Nephron (organoid): ENCODE measurements at regions not wholly inside any gene's neighbourhood (a gene's known extent, or its start where the extent isn't known, plus 50 kb on each side); places are given as distances from the start of the nearest gene placed in this dataset.

Experiments used
- H3K27ac Mint-ChIP-seq, 3 experiments: 2 replicates each; pipeline ENCODE4 v1.8.0; 2020; ENCODE audit warnings: mixed read lengths in 3 of 3, mild to moderate bottlenecking in 2 of 3, moderate library complexity in 1 of 3
- H3K27me3 Mint-ChIP-seq: 2 replicates; pipeline ENCODE4 v1.8.0; 2021; ENCODE audit warnings: low read depth, mild to moderate bottlenecking, moderate library complexity, mixed read lengths
- H3K36me3 Mint-ChIP-seq: 2 replicates; pipeline ENCODE4 v1.8.0; 2020; ENCODE audit warnings: low read depth, mixed read lengths
- H3K4me1 Mint-ChIP-seq: 2 replicates; pipeline ENCODE4 v1.8.0; 2020; ENCODE audit warnings: mixed read lengths
- H3K4me3 Mint-ChIP-seq, 3 experiments: 2 replicates each; pipeline ENCODE4 v1.8.0; 2020; ENCODE audit warnings: mild to moderate bottlenecking in 3 of 3, mixed read lengths in 3 of 3, moderate library complexity in 2 of 3
- H3K9me3 Mint-ChIP-seq: 2 replicates; pipeline ENCODE4 v1.8.0; 2020; ENCODE audit warnings: mixed read lengths
- TF ChIP-seq, protein P1 (sequence below), 3 experiments: fragments of 200-600 bp; sonication (generic); IDR thresholded peaks; one replicate each; pipeline ENCODE4 v1.5.0; 2021; ENCODE audit warnings: antibody characterized with exemption in 3 of 3; ENCODE audit not compliant: unreplicated experiment in 3 of 3

GRCh38 chr20:37584238-37584807 lies 56.6 kb upstream of the BLCAP start:
- H3K4me1 Mint-ChIP-seq = peaks cover under 1% of the 10 kb centered on the region
- TF ChIP-seq, protein P1, sequence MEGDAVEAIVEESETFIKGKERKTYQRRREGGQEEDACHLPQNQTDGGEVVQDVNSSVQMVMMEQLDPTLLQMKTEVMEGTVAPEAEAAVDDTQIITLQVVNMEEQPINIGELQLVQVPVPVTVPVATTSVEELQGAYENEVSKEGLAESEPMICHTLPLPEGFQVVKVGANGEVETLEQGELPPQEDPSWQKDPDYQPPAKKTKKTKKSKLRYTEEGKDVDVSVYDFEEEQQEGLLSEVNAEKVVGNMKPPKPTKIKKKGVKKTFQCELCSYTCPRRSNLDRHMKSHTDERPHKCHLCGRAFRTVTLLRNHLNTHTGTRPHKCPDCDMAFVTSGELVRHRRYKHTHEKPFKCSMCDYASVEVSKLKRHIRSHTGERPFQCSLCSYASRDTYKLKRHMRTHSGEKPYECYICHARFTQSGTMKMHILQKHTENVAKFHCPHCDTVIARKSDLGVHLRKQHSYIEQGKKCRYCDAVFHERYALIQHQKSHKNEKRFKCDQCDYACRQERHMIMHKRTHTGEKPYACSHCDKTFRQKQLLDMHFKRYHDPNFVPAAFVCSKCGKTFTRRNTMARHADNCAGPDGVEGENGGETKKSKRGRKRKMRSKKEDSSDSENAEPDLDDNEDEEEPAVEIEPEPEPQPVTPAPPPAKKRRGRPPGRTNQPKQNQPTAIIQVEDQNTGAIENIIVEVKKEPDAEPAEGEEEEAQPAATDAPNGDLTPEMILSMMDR (IDR thresholded peaks at IDR 0.05; ENCODE audit: unreplicated experiment in 3 of 3) = no peak
- H3K36me3 Mint-ChIP-seq = no peaks in the 10 kb centered on the region
- H3K9me3 Mint-ChIP-seq = peaks cover 5% of the 10 kb centered on the region
- peaks cover 30% of the 10 kb centered on the region for H3K27me3 Mint-ChIP-seq
- no peak overlapping the region for H3K27ac Mint-ChIP-seq
- no peak overlapping the region for H3K4me3 Mint-ChIP-seq

DNA sequence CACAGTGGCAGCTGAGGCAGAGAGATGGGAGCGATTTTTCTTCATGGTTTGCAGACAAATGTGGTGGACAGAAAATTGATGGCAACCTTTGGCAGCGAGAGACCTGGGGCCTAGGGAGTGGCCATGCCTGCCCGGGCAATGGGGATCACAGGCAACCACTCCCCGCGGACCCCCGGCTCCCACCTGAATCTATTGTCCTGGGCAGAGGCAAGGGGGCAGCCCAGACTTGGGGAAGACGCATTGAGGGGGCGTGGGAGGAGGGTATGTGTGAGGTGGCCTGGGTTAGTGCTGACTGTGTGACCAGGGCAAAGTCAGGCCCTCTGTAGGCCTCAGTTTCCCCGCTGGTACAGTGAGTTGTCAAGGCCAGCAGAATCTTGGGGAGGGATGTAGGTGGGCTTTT lies 53.6 kb upstream of the BLCAP start:
- H3K27ac Mint-ChIP-seq = no peak overlapping the region
- TF ChIP-seq, protein P1 (IDR thresholded peaks at IDR 0.05; ENCODE audit: unreplicated experiment in 3 of 3) = no peak
- H3K4me1 Mint-ChIP-seq = peaks cover 17% of the 10 kb centered on the region
- H3K9me3 Mint-ChIP-seq = peaks cover 2% of the 10 kb centered on the region
- H3K36me3 Mint-ChIP-seq = no peaks in the 10 kb centered on the region
- peaks cover 30% of the 10 kb centered on the region for H3K27me3 Mint-ChIP-seq
- H3K4me3 Mint-ChIP-seq = no peak overlapping the region

DNA sequence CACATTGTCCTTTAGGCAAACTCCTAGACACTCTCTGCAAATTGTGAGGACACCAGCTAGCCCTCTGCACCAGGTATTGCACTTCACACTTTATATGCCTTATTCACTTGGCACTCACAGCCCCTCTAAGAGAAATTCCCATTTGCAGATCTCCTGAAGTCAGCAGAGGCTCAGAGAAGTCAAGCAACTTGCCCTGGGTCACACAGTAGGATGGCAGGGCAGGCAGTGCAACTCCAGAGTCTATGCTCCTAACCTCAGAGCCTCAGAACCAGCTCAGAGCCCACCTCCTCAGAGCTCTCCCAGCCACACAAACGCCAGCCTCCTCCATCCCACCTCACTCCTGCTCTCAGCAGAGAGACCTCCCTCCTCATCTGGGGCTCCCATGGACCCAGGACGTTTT lies 52.4 kb upstream of the BLCAP start:
- H3K9me3 Mint-ChIP-seq = no peaks in the 10 kb centered on the region
- TF ChIP-seq, protein P1 (IDR thresholded peaks at IDR 0.05; ENCODE audit: unreplicated experiment in 3 of 3) = no peak
- peak overlapping the region in 1 of 3 experiments; percentile 19 for H3K27ac Mint-ChIP-seq
- H3K4me3 Mint-ChIP-seq = no peak overlapping the region
- peaks cover 17% of the 10 kb centered on the region for H3K4me1 Mint-ChIP-seq
- H3K36me3 Mint-ChIP-seq = no peaks in the 10 kb centered on the region
- H3K27me3 Mint-ChIP-seq = peaks cover 25% of the 10 kb centered on the region

DNA sequence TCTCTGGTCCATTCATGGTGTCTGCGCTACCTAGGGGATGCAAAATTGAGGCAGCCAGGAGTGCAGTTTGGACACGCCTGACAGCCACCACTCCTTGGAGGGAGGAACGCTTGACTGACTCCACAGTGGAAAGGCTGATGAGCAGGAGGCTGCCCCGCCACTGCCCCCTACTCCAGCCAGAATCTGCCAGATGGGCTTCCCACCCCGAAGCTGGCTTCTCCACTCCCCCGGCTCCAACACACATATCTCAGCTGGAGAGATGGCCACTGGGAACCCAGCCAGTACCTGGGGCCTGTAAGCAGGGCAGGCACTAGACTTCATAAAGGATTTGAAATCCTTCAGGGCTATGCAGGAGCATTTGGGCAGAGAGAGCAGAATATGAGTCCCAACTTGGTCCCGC lies 51.4 kb upstream of the BLCAP start:
- peaks cover 25% of the 10 kb centered on the region for H3K27me3 Mint-ChIP-seq
- H3K9me3 Mint-ChIP-seq = no peaks in the 10 kb centered on the region
- TF ChIP-seq, protein P1 (IDR thresholded peaks at IDR 0.05; ENCODE audit: unreplicated experiment in 3 of 3) = no peak
- no peak overlapping the region for H3K27ac Mint-ChIP-seq
- H3K36me3 Mint-ChIP-seq = no peaks in the 10 kb centered on the region
- peaks cover 17% of the 10 kb centered on the region for H3K4me1 Mint-ChIP-seq
- no peak overlapping the region for H3K4me3 Mint-ChIP-seq

DNA sequence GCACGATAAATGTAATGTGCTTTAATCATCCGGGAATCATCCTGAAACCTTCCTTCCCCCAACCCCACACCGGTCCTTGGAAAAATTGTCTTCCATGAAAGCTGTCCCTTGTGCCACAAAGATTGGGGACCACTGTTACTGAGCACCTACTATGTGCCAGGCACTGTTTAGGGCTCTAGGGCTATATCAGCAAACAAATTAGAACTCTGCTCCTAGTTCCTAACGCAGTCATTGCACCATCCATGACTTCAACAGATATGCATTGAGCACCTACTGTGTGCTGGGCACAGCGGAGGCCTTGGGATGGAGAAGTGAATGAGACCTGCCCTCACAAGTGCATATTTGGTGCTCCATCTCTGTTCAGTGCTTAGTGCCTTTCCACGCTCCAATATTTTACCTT lies 50.3 kb upstream of the BLCAP start:
- Mint-ChIP-seq H3K9me3 (no peaks in the 10 kb centered on the region), H3K27me3 (peaks cover 30% of the 10 kb centered on the region), H3K4me1 (peaks cover 17% of the 10 kb centered on the region), H3K27ac (no peak overlapping the region), H3K4me3 (no peak overlapping the region), H3K36me3 (no peaks in the 10 kb centered on the region)
- TF ChIP-seq, protein P1 (IDR thresholded peaks at IDR 0.05; ENCODE audit: unreplicated experiment in 3 of 3) = no peak
